Neural cell (in vitro differentiated cells): ENCODE measurements at regions not wholly inside any gene's neighbourhood (a gene's known extent, or its start where the extent isn't known, plus 50 kb on each side); places are given as distances from the start of the nearest gene placed in this dataset.

Source experiments
- H2AFZ ChIP-seq: fragments of 200-600, 300-800 bp; sonication (generic), shearing (Covaris generic); 2 replicates; pipeline ENCODE4 v1.6.0; 2014; ENCODE audit warnings: low read depth, mild to moderate bottlenecking, antibody characterized with exemption, low read length, moderate library complexity
- H3F3A ChIP-seq: fragments of 200-600 bp; shearing (Covaris generic); 2 replicates; pipeline ENCODE4 v1.6.1; 2016; ENCODE audit warnings: mild to moderate bottlenecking, moderate library complexity, mixed read lengths, antibody characterized with exemption, low read length; ENCODE audit not compliant: insufficient read depth, poor library complexity, severe bottlenecking
- H3K27ac ChIP-seq: fragments of 200-600, 300-800 bp; sonication (generic), shearing (Covaris generic); 2 replicates; pipeline ENCODE4 v1.5.1; 2014; ENCODE audit warnings: mild to moderate bottlenecking, low read length, moderate library complexity
- H3K27me3 ChIP-seq: fragments of 300-800, 200-600 bp; sonication (generic), shearing (Covaris generic); 2 replicates; pipeline ENCODE4 v1.6.0; 2014; ENCODE audit warnings: mild to moderate bottlenecking, low read depth, low read length, moderate library complexity; ENCODE audit not compliant: insufficient read depth
- H3K36me3 ChIP-seq: fragments of 300-800, 200-600 bp; sonication (generic), shearing (Covaris generic); 2 replicates; pipeline ENCODE4 v1.5.1; 2014; ENCODE audit warnings: mild to moderate bottlenecking, antibody characterized with exemption, low read length, moderate library complexity; ENCODE audit not compliant: insufficient read depth
- H3K4me2 ChIP-seq: fragments of 300-800, 200-600 bp; sonication (generic), shearing (Covaris generic); 2 replicates; pipeline ENCODE4 v1.6.0; 2014; ENCODE audit warnings: mild to moderate bottlenecking, low read length
- H3K4me3 ChIP-seq: fragments of 300-800, 200-600 bp; sonication (generic), shearing (Covaris generic); 2 replicates; pipeline ENCODE4 v1.5.1; 2014; ENCODE audit warnings: mild to moderate bottlenecking, low read length, moderate library complexity
- H3K79me2 ChIP-seq: fragments of 200-600 bp; shearing (Covaris generic); replicated peaks from 2 replicates; pipeline ENCODE4 v1.6.0; 2014; ENCODE audit warnings: mild to moderate bottlenecking, low read length, moderate library complexity; ENCODE audit not compliant: insufficient read depth
- H3K9ac ChIP-seq: fragments of 300-800, 200-600 bp; sonication (generic), shearing (Covaris generic); 2 replicates; pipeline ENCODE4 v1.6.1; 2016; ENCODE audit warnings: mild to moderate bottlenecking, low read length, mixed read lengths
- H3K9me2 ChIP-seq: fragments of 200-600 bp; shearing (Covaris generic); 2 replicates; pipeline ENCODE4 v1.6.1; 2016; ENCODE audit warnings: mild to moderate bottlenecking, low read length, mixed read lengths; ENCODE audit not compliant: insufficient read depth
- H3K9me3 ChIP-seq: fragments of 200-600, 300-800 bp; sonication (generic), shearing (Covaris generic); 2 replicates; pipeline ENCODE4 v1.6.1; 2016; ENCODE audit warnings: mild to moderate bottlenecking, mixed run types, low read length, moderate library complexity, mixed read lengths
- H4K20me1 ChIP-seq: fragments of 200-600 bp; shearing (Covaris generic); 2 replicates; pipeline ENCODE4 v1.6.1; 2016; ENCODE audit warnings: mild to moderate bottlenecking, mixed run types; ENCODE audit not compliant: insufficient read depth
- EP300 ChIP-seq: fragments of 450-650 bp; conservative IDR thresholded peaks from 2 replicates; pipeline ENCODE4 v1.6.1; 2014; ENCODE audit warnings: antibody characterized with exemption, mild to moderate bottlenecking, moderate library complexity; ENCODE audit not compliant: poor library complexity, severe bottlenecking
- EZH2 ChIP-seq: fragments of 200-600, 300-800 bp; shearing (Covaris generic), sonication (generic); IDR thresholded peaks from 2 replicates; pipeline ENCODE4 v1.6.1; 2014; ENCODE audit warnings: antibody characterized with exemption, low read length, borderline replicate concordance, mild to moderate bottlenecking; ENCODE audit not compliant: insufficient read depth, poor library complexity, severe bottlenecking
- MXI1 ChIP-seq: fragments of 450-650 bp; conservative IDR thresholded peaks from 2 replicates; pipeline ENCODE4 v1.6.1; 2014; ENCODE audit warnings: antibody characterized with exemption, mild to moderate bottlenecking; ENCODE audit not compliant: poor library complexity, severe bottlenecking
- POLR2AphosphoS5 ChIP-seq: IDR thresholded peaks from 2 replicates; pipeline ENCODE4 v1.6.1; 2012
- RAD21 ChIP-seq: fragments of 450-650 bp; conservative IDR thresholded peaks from 2 replicates; pipeline ENCODE4 v1.6.1; 2014; ENCODE audit warnings: antibody characterized with exemption, mild to moderate bottlenecking, moderate library complexity
- SMC3 ChIP-seq: fragments of 450-650 bp; conservative IDR thresholded peaks from 2 replicates; pipeline ENCODE4 v1.6.1; 2014; ENCODE audit warnings: antibody characterized with exemption, mild to moderate bottlenecking, moderate library complexity; ENCODE audit not compliant: poor library complexity
- TAF1 ChIP-seq: IDR thresholded peaks from 2 replicates; pipeline ENCODE4 v1.6.1; 2012; ENCODE audit warnings: low read depth
- TF ChIP-seq, protein P1 (sequence below): IDR thresholded peaks from 2 replicates; pipeline ENCODE4 v1.6.1; 2012; ENCODE audit warnings: borderline replicate concordance
- TF ChIP-seq, protein P2 (sequence below): fragments of 450-650 bp; IDR thresholded peaks from 2 replicates; pipeline ENCODE4 v1.5.1; 2014; ENCODE audit warnings: antibody characterized with exemption, mild to moderate bottlenecking, moderate library complexity; ENCODE audit not compliant: poor library complexity, severe bottlenecking

DNA sequence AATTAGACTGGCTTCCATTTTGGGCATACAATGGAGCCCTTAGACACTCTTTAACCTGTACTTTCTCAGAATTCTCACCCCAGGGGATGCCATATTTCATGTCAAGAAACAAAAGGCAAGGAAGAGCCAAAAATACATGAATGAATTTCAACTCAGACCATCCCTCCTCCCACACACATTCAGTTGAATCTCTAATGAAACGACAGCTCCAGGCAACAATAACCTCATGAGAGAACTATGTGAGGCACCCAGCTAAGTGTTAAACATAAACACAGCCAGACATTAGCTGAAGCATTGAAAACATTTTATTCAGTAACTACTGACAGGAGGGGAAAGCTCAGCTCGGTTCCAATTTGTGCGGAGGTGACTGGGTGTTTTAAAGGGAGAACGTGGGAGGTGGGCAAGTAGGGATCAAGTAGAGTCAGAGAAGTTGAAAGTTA, 1359.1 kb upstream of the CDH9 start:
- H3K9ac ChIP-seq, result no peak overlapping the region
- H2AFZ ChIP-seq, result no peak overlapping the region

DNA sequence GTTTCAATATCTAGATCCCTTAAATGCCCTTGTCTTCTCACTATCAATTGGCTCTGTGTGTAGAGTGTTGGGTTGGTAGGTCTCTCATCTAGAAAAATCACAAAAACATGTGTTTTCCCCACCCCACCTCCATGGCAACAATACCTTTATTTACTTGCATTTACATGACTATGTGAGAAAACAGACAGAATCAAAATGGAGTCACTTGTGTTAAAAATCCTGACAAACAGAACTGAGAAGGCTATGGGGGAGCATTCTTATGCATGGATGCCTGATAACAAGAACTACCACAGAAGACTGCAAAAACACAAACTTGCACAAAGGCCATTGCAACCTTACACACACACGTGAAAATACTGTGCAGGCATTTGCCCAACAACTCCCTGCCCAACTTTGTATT, 1352.9 kb upstream of the CDH9 start:
- H3K27me3 ChIP-seq, result no peaks in the 10 kb centered on the region
- H3F3A ChIP-seq, result no peaks in the 10 kb centered on the region
- H3K36me3 ChIP-seq, result no peaks in the 10 kb centered on the region
- H4K20me1 ChIP-seq, result no peaks in the 10 kb centered on the region
- H3K4me2 ChIP-seq, result no peak overlapping the region
- TF ChIP-seq SMC3, result no peak
- H3K9me2 ChIP-seq, result no peaks in the 10 kb centered on the region
- H3K27ac ChIP-seq, result no peak overlapping the region
- H3K9me3 ChIP-seq, result no peaks in the 10 kb centered on the region
- H3K79me2 ChIP-seq, result no peaks in the 10 kb centered on the region
- no peak overlapping the region for H3K4me3 ChIP-seq
- no peak overlapping the region for H3K9ac ChIP-seq
- no peak overlapping the region for H2AFZ ChIP-seq

More for the DNA sequence above, 1359.1 kb upstream of the CDH9 start:
- no peaks in the 10 kb centered on the region for H4K20me1 ChIP-seq
- H3K4me3 ChIP-seq, result no peak overlapping the region
- H3K9me3 ChIP-seq, result no peaks in the 10 kb centered on the region
- H3K4me2 ChIP-seq, result no peak overlapping the region
- TF ChIP-seq SMC3 (no peak), EZH2 (no peak), RAD21 (no peak), MXI1 (no peak), TAF1 (no peak), POLR2AphosphoS5 (no peak), EP300 (no peak)
- TF ChIP-seq, protein P1, sequence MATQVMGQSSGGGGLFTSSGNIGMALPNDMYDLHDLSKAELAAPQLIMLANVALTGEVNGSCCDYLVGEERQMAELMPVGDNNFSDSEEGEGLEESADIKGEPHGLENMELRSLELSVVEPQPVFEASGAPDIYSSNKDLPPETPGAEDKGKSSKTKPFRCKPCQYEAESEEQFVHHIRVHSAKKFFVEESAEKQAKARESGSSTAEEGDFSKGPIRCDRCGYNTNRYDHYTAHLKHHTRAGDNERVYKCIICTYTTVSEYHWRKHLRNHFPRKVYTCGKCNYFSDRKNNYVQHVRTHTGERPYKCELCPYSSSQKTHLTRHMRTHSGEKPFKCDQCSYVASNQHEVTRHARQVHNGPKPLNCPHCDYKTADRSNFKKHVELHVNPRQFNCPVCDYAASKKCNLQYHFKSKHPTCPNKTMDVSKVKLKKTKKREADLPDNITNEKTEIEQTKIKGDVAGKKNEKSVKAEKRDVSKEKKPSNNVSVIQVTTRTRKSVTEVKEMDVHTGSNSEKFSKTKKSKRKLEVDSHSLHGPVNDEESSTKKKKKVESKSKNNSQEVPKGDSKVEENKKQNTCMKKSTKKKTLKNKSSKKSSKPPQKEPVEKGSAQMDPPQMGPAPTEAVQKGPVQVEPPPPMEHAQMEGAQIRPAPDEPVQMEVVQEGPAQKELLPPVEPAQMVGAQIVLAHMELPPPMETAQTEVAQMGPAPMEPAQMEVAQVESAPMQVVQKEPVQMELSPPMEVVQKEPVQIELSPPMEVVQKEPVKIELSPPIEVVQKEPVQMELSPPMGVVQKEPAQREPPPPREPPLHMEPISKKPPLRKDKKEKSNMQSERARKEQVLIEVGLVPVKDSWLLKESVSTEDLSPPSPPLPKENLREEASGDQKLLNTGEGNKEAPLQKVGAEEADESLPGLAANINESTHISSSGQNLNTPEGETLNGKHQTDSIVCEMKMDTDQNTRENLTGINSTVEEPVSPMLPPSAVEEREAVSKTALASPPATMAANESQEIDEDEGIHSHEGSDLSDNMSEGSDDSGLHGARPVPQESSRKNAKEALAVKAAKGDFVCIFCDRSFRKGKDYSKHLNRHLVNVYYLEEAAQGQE, result no peak
- TF ChIP-seq, protein P2, sequence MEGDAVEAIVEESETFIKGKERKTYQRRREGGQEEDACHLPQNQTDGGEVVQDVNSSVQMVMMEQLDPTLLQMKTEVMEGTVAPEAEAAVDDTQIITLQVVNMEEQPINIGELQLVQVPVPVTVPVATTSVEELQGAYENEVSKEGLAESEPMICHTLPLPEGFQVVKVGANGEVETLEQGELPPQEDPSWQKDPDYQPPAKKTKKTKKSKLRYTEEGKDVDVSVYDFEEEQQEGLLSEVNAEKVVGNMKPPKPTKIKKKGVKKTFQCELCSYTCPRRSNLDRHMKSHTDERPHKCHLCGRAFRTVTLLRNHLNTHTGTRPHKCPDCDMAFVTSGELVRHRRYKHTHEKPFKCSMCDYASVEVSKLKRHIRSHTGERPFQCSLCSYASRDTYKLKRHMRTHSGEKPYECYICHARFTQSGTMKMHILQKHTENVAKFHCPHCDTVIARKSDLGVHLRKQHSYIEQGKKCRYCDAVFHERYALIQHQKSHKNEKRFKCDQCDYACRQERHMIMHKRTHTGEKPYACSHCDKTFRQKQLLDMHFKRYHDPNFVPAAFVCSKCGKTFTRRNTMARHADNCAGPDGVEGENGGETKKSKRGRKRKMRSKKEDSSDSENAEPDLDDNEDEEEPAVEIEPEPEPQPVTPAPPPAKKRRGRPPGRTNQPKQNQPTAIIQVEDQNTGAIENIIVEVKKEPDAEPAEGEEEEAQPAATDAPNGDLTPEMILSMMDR, result no peak
- H3K36me3 ChIP-seq, result no peaks in the 10 kb centered on the region
- H3K9me2 ChIP-seq, result no peaks in the 10 kb centered on the region
- no peak overlapping the region for H3K27ac ChIP-seq
- no peaks in the 10 kb centered on the region for H3K27me3 ChIP-seq
- no peaks in the 10 kb centered on the region for H3F3A ChIP-seq
- no peaks in the 10 kb centered on the region for H3K79me2 ChIP-seq

GRCh38 chr5:28390341-28390740, 1352.0 kb upstream of the CDH9 start:
- Histone ChIP-seq H3K36me3 (no peaks in the 10 kb centered on the region), H3K79me2 (no peaks in the 10 kb centered on the region), H3K27me3 (no peaks in the 10 kb centered on the region), H2AFZ (no peak overlapping the region), H3K9me2 (no peaks in the 10 kb centered on the region), H3K4me2 (no peak overlapping the region), H3K4me3 (no peak overlapping the region), H3K27ac (no peak overlapping the region), H3K9me3 (no peaks in the 10 kb centered on the region), H4K20me1 (no peaks in the 10 kb centered on the region), H3K9ac (no peak overlapping the region), H3F3A (no peaks in the 10 kb centered on the region)
- TF ChIP-seq TAF1 (no peak), RAD21 (no peak), EZH2 (no peak), MXI1 (no peak), SMC3 (no peak), POLR2AphosphoS5 (no peak), EP300 (no peak)
- TF ChIP-seq, protein P1, result no peak
- TF ChIP-seq, protein P2, result no peak
